CD14-positive monocyte (primary cell): ENCODE measurements at regions not wholly inside any gene's neighbourhood (a gene's known extent, or its start where the extent isn't known, plus 50 kb on each side); places are given as distances from the start of the nearest gene placed in this dataset.

Source experiments
- DNase-seq, 3 donors: peaks; one replicate each; pipeline ENCODE4 v3.0.0-alpha.2; 2011 to 2022
- H2AFZ ChIP-seq: 2 replicates; pipeline ENCODE4 v1.6.0; 2012; ENCODE audit warnings: mild to moderate bottlenecking, low read depth, low read length, inconsistent platforms; ENCODE audit not compliant: insufficient read depth, poor library complexity, severe bottlenecking
- H3K27ac ChIP-seq, 2 donors: 1 replicate in 1 of 2; 2 replicates in 1 of 2; pipeline ENCODE4 v1.5.1; 2012 to 2013; ENCODE audit warnings: low read length in 2 of 2, control low read depth in 1 of 2, inconsistent platforms in 1 of 2, low read depth in 1 of 2, mild to moderate bottlenecking in 1 of 2
- H3K27me3 ChIP-seq, 2 donors: one replicate each; pipeline versions ENCODE4 v1.6.0 to v1.6.1; 2011 to 2013; ENCODE audit warnings: low read length in 2 of 2; ENCODE audit not compliant: control insufficient read depth in 2 of 2, insufficient read depth in 2 of 2
- H3K36me3 ChIP-seq, 2 donors: replicated peaks in 1 of 2; 1 replicate in 1 of 2; 2 replicates in 1 of 2; pipeline versions ENCODE4 v1.5.1 to v1.6.1; 2012 to 2013; ENCODE audit warnings: low read length in 2 of 2, control low read depth in 1 of 2, inconsistent platforms in 1 of 2, mild to moderate bottlenecking in 1 of 2; ENCODE audit not compliant: insufficient read depth in 2 of 2, control insufficient read depth in 1 of 2
- H3K4me1 ChIP-seq, 2 donors: 1 replicate in 1 of 2; 2 replicates in 1 of 2; pipeline versions ENCODE4 v1.5.1 to v1.6.1; 2012 to 2013; ENCODE audit warnings: low read length in 2 of 2, control low read depth in 1 of 2, inconsistent platforms in 1 of 2, mild to moderate bottlenecking in 1 of 2, moderate library complexity in 1 of 2; ENCODE audit not compliant: insufficient read depth in 2 of 2, control insufficient read depth in 1 of 2
- H3K4me2 ChIP-seq: replicated peaks from 2 replicates; pipeline ENCODE3; 2012; ENCODE audit warnings: low read length, moderate library complexity, mild to moderate bottlenecking; ENCODE audit not compliant: poor library complexity, severe bottlenecking; ENCODE audit errors: extremely low read depth
- H3K4me3 ChIP-seq, 3 experiments: fragments of 200-600 bp in 1 of 3; sonication (generic) in 1 of 3; replicated peaks in 1 of 3; 1 replicate in 2 of 3; 2 replicates in 1 of 3; pipeline ENCODE4 v1.5.1; 2011 to 2013; ENCODE audit warnings: low read length in 3 of 3, mild to moderate bottlenecking in 3 of 3, control low read depth in 2 of 3, low read depth in 2 of 3, inconsistent platforms in 1 of 3, moderate library complexity in 1 of 3
- H3K79me2 ChIP-seq: 2 replicates; pipeline ENCODE4 v1.6.0; 2012; ENCODE audit warnings: mild to moderate bottlenecking, control low read depth, inconsistent platforms, low read length, moderate library complexity; ENCODE audit not compliant: insufficient read depth
- H3K9ac ChIP-seq: 2 replicates; pipeline ENCODE4 v1.6.0; 2017; ENCODE audit warnings: low read length, mild to moderate bottlenecking; ENCODE audit not compliant: insufficient read depth, poor library complexity, severe bottlenecking
- H3K9me3 ChIP-seq, 2 donors: replicated peaks in 1 of 2; 1 replicate in 1 of 2; 2 replicates in 1 of 2; pipeline versions ENCODE4 v1.5.1 to v1.6.1; 2012 to 2013; ENCODE audit warnings: low read length in 2 of 2, control low read depth in 1 of 2; ENCODE audit not compliant: control insufficient read depth in 1 of 2, insufficient read depth in 1 of 2
- H4K20me1 ChIP-seq: 2 replicates; pipeline ENCODE4 v1.6.0; 2012; ENCODE audit warnings: mild to moderate bottlenecking, low read length, control low read depth, moderate library complexity; ENCODE audit not compliant: insufficient read depth
- H3K27ac Mint-ChIP-seq, 7 donors: one replicate each; pipeline ENCODE4 v1.8.0; 2020; ENCODE audit warnings: mild to moderate bottlenecking in 7 of 7, mixed read lengths in 7 of 7, moderate library complexity in 6 of 7, inconsistent platforms in 2 of 7
- H3K27me3 Mint-ChIP-seq, 3 donors: one replicate each; pipeline ENCODE4 v1.8.0; 2021 to 2022; ENCODE audit warnings: low read depth in 3 of 3, mild to moderate bottlenecking in 3 of 3, mixed read lengths in 3 of 3, moderate library complexity in 3 of 3, inconsistent platforms in 1 of 3
- H3K36me3 Mint-ChIP-seq, 2 donors: one replicate each; pipeline ENCODE4 v1.8.0; 2020; ENCODE audit warnings: mixed read lengths in 2 of 2, inconsistent platforms in 1 of 2, mild to moderate bottlenecking in 1 of 2
- H3K4me1 Mint-ChIP-seq: one replicate; pipeline ENCODE4 v1.8.0; 2020; ENCODE audit warnings: mild to moderate bottlenecking, mixed read lengths
- H3K4me3 Mint-ChIP-seq, 2 donors: one replicate each; pipeline ENCODE4 v1.8.0; 2020; ENCODE audit warnings: mild to moderate bottlenecking in 2 of 2, mixed read lengths in 2 of 2, moderate library complexity in 1 of 2
- H3K9me3 Mint-ChIP-seq, 7 donors: one replicate each; pipeline ENCODE4 v1.8.0; 2020 to 2022; ENCODE audit warnings: mixed read lengths in 7 of 7, mild to moderate bottlenecking in 6 of 7, moderate library complexity in 6 of 7, inconsistent platforms in 2 of 7
- WGBS: methylation state at CpG from one replicate; pipeline ENCODE4 v1.1.5; 2013; ENCODE audit warnings: missing lambda C conversion rate; ENCODE audit not compliant: insufficient coverage; 5-methylcytosine and 5-hydroxymethylcytosine counted together
- intact Hi-C, 2 donors: fragments of 100-400 bp; cut with micrococcal nuclease; formaldehyde crosslinking; loops; one replicate each; pipeline versions ENCODE4 v1.15.0 to v1.15.1; 2023
- TF ChIP-seq, protein P1 (sequence below): fragments of 200-600 bp; IDR thresholded peaks from one replicate; pipeline ENCODE4 v1.8.0; 2022; ENCODE audit warnings: antibody characterized with exemption, mild to moderate bottlenecking

DNA sequence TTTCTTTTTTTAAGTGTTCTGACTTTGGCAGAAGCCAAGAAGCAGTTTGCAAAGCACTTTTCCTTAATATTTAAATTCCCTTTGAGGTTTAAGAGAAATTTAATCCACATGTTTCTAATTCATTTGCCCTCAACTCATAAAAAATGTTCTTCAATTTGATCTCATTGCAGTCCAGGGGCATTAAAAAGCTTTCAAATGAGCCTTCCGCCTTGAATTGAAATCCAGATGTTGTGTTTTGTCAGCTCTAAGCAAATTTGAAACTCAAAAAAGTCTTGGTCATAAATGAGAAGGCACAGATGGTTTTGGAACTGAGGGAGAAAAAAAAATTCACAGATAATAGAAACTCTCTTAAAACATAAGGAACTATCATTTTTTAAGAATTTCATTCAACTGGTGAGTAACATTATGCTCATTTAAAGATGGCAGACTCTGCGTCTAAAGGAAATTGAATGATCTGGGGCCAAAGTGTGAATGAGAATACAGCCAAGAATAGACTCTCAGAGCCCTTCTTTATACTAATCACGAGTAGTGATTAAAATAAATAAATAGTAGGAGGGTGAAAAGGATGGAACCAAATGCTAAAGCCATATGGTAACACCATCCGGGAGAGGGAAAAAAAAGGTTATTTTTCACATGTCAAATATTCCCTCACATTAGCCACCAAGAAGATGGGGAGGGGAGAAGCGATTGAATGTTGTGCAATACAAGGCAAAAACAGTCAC lies 1304.7 kb downstream of the CDH8 start:
- H3K4me3 Mint-ChIP-seq, result no peak overlapping the region
- no CpG with 5 or more reads among the region's 5 CpGs for WGBS
- intact Hi-C loops, result no loop called here
- Histone ChIP-seq H3K79me2 (no peaks in the 10 kb centered on the region), H3K27ac (no peak overlapping the region), H2AFZ (no peak overlapping the region), H4K20me1 (no peaks in the 10 kb centered on the region), H3K27me3 (no peaks in the 10 kb centered on the region), H3K4me2 (no peak overlapping the region), H3K4me3 (no peak overlapping the region), H3K4me1 (no peaks in the 10 kb centered on the region), H3K9me3 (no peaks in the 10 kb centered on the region), H3K9ac (no peak overlapping the region), H3K36me3 (no peaks in the 10 kb centered on the region)
- no peaks in the 10 kb centered on the region for H3K27me3 Mint-ChIP-seq
- no peak overlapping the region for H3K27ac Mint-ChIP-seq
- H3K36me3 Mint-ChIP-seq, result no peaks in the 10 kb centered on the region
- TF ChIP-seq, protein P1, sequence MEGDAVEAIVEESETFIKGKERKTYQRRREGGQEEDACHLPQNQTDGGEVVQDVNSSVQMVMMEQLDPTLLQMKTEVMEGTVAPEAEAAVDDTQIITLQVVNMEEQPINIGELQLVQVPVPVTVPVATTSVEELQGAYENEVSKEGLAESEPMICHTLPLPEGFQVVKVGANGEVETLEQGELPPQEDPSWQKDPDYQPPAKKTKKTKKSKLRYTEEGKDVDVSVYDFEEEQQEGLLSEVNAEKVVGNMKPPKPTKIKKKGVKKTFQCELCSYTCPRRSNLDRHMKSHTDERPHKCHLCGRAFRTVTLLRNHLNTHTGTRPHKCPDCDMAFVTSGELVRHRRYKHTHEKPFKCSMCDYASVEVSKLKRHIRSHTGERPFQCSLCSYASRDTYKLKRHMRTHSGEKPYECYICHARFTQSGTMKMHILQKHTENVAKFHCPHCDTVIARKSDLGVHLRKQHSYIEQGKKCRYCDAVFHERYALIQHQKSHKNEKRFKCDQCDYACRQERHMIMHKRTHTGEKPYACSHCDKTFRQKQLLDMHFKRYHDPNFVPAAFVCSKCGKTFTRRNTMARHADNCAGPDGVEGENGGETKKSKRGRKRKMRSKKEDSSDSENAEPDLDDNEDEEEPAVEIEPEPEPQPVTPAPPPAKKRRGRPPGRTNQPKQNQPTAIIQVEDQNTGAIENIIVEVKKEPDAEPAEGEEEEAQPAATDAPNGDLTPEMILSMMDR, result no peak
- H3K9me3 Mint-ChIP-seq, result peaks cover 0 to 4% (median 0%) of the 10 kb centered on the region in 7 donors
- H3K4me1 Mint-ChIP-seq, result no peaks in the 10 kb centered on the region
- DNase-seq, result no peak

DNA sequence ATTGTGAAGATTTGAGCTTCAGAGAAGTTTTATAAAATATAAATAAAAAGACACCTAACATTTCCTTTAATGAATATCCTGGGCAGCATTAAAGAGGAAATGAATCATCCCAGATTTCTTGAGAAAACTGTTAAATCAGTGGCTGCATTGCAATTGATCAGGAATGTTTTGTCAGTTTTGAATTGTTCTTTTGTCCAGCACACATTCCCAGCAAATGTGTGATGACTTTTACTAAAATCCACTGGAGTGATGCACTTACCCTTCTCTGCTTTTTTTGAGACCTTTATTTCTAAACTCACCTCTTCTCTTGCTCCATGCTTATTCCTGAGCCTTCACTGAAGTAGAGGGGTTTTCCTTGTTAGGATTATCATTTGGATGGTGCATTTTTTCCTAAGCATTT lies 1307.2 kb downstream of the CDH8 start:
- Mint-ChIP-seq H3K27ac (no peak overlapping the region), H3K4me3 (no peak overlapping the region), H3K4me1 (no peaks in the 10 kb centered on the region), H3K27me3 (no peaks in the 10 kb centered on the region), H3K9me3 (peaks cover 0 to 4% (median under 1%) of the 10 kb centered on the region in 7 donors), H3K36me3 (no peaks in the 10 kb centered on the region)
- Histone ChIP-seq H4K20me1 (no peaks in the 10 kb centered on the region), H3K36me3 (no peaks in the 10 kb centered on the region), H3K4me2 (no peak overlapping the region), H3K27ac (no peak overlapping the region), H3K9ac (no peak overlapping the region), H3K9me3 (no peaks in the 10 kb centered on the region), H2AFZ (no peak overlapping the region), H3K27me3 (no peaks in the 10 kb centered on the region), H3K79me2 (no peaks in the 10 kb centered on the region), H3K4me3 (no peak overlapping the region), H3K4me1 (no peaks in the 10 kb centered on the region)
- TF ChIP-seq, protein P1, result no peak
- intact Hi-C loops, result no loop called here
- DNase-seq, result no peak
